Right lobe of liver (tissue), 4 donors: ENCODE measurements at regions not wholly inside any gene's neighbourhood (a gene's known extent, or its start where the extent isn't known, plus 50 kb on each side); places are given as distances from the start of the nearest gene placed in this dataset.

Source experiments
- POLR2A ChIP-seq: fragments of 450-650 bp; IDR thresholded peaks from one replicate; pipeline ENCODE4 v1.6.1; 2017; ENCODE audit warnings: antibody characterized with exemption, mild to moderate bottlenecking
- TF ChIP-seq, protein P1 (sequence below), 4 donors: fragments of 200-600 bp in 3 of 4; fragments of 450-650 bp in 1 of 4; IDR thresholded peaks; one replicate each; pipeline versions ENCODE4 v1.5.1 to v1.8.0; 2016 to 2022; ENCODE audit warnings: antibody characterized with exemption in 4 of 4, mild to moderate bottlenecking in 2 of 4
- donor health status: DM: no; HTN: no; CAD: no.
- donor health status: DM: no; HTN: no; CAD: no.
- donor health status: DM: no; HTN: yes; CAD: no.

DNA sequence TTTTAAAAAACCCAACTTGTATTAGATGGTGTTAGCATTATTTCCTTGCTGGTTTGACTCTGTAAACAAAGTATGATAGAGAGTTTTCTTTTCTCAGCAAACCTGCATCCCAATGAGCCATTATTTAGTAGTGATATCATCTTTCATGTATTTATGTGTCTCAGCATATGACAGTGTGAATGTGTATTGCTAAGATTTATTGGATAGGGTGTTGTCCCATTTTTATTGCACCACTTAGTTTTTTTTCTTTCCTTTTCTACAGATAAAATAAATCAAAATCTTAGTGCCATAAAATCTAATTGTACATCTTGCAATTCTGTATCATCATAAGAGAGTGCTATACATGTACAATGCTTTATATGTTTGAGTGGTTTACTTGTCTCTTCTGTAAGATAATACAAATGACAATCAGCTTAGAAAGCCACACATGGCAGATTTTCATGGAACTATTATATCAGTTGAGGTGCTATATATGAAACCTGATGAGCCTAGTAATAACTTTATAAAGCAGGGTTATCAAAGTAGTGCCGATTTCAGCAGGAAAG lies 149.2 kb upstream of the CYLC2 start:
- TF ChIP-seq, protein P1, sequence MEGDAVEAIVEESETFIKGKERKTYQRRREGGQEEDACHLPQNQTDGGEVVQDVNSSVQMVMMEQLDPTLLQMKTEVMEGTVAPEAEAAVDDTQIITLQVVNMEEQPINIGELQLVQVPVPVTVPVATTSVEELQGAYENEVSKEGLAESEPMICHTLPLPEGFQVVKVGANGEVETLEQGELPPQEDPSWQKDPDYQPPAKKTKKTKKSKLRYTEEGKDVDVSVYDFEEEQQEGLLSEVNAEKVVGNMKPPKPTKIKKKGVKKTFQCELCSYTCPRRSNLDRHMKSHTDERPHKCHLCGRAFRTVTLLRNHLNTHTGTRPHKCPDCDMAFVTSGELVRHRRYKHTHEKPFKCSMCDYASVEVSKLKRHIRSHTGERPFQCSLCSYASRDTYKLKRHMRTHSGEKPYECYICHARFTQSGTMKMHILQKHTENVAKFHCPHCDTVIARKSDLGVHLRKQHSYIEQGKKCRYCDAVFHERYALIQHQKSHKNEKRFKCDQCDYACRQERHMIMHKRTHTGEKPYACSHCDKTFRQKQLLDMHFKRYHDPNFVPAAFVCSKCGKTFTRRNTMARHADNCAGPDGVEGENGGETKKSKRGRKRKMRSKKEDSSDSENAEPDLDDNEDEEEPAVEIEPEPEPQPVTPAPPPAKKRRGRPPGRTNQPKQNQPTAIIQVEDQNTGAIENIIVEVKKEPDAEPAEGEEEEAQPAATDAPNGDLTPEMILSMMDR (IDR thresholded peaks at IDR 0.05): no peak
- TF ChIP-seq POLR2A: no peak
